PC-3 (cell line): ENCODE measurements at regions not wholly inside any gene's neighbourhood (a gene's known extent, or its start where the extent isn't known, plus 50 kb on each side); places are given as distances from the start of the nearest gene placed in this dataset.

Experiments
- ATAC-seq: fragments of 200-7000 bp; cut with Tn5 transposase; 2 replicates; pipeline ENCODE4 v1.9.1; 2020; ENCODE audit warnings: mild to moderate bottlenecking, moderate library complexity
- BruUV-seq: library from RNA; stranded (reverse); fragments of 400-500 nt; replicated peaks from 2 replicates; lab custom pipeline; 2021; lab: Mats Ljungman, UMichigan
- CTCF ChIA-PET: fragments of 300-600 bp; sonication (Branson Sonifier 250); formaldehyde crosslinking; loops from one replicate; lab custom pipeline; 2022; ENCODE audit warnings: antibody characterized with exemption; lab: Charles Lee
- POLR2A ChIA-PET: fragments of 300-600 bp; sonication (Branson Sonifier 250); formaldehyde crosslinking; loops from one replicate; lab custom pipeline; 2022; ENCODE audit warnings: antibody characterized with exemption; ENCODE audit not compliant: unreplicated experiment; lab: Charles Lee
- DNase-seq: peaks from one replicate; pipeline ENCODE4 v3.0.0-alpha.2; 2015
- H2AFZ ChIP-seq: fragments of 300-600 bp; sonication (generic); 2 replicates; pipeline ENCODE4 v1.6.0; 2016; ENCODE audit warnings: antibody characterized with exemption, low read length
- H3F3A ChIP-seq: fragments of 300-600 bp; sonication (generic); one replicate; pipeline ENCODE4 v1.6.0; 2017; ENCODE audit warnings: antibody characterized with exemption, low read length, control low read depth, mild to moderate bottlenecking; ENCODE audit not compliant: unreplicated experiment
- H3K27ac ChIP-seq: fragments of 300-600 bp; sonication (generic); 2 replicates; pipeline ENCODE4 v1.5.1; 2016; ENCODE audit warnings: mild to moderate bottlenecking, low read length
- H3K27me3 ChIP-seq: fragments of 300-600 bp; sonication (generic); 2 replicates; pipeline ENCODE4 v1.6.1; 2016; ENCODE audit warnings: low read length, mixed read lengths
- H3K36me3 ChIP-seq: fragments of 300-600 bp; sonication (generic); 2 replicates; pipeline ENCODE4 v1.6.1; 2016; ENCODE audit warnings: low read depth, mixed run types, low read length, mixed read lengths
- H3K4me1 ChIP-seq: fragments of 300-600 bp; sonication (generic); 2 replicates; pipeline ENCODE4 v1.5.1; 2016; ENCODE audit warnings: low read length; ENCODE audit not compliant: insufficient read depth
- H3K4me2 ChIP-seq: fragments of 300-600 bp; sonication (generic); 2 replicates; pipeline ENCODE4 v1.6.0; 2016; ENCODE audit warnings: low read length
- H3K4me3 ChIP-seq: fragments of 300-600 bp; sonication (generic); 2 replicates; pipeline ENCODE4 v1.5.1; 2016; ENCODE audit warnings: mild to moderate bottlenecking, low read length, mixed read lengths
- H3K79me2 ChIP-seq: fragments of 300-600 bp; sonication (generic); 2 replicates; pipeline ENCODE4 v1.6.1; 2017; ENCODE audit warnings: low read length, mixed read lengths
- H3K9ac ChIP-seq: fragments of 300-600 bp; sonication (generic); 2 replicates; pipeline ENCODE4 v1.6.0; 2016; ENCODE audit warnings: mild to moderate bottlenecking, low read length
- H3K9me2 ChIP-seq: fragments of 300-600 bp; sonication (generic); replicated peaks from 2 replicates; pipeline ENCODE4 v1.6.1; 2016; ENCODE audit warnings: mixed run types, low read length, mixed read lengths
- H3K9me3 ChIP-seq: fragments of 300-600 bp; sonication (generic); 2 replicates; pipeline ENCODE4 v1.6.1; 2016; ENCODE audit warnings: low read length, mixed read lengths
- H4K20me1 ChIP-seq: fragments of 300-600 bp; sonication (generic); 2 replicates; pipeline ENCODE4 v1.6.1; 2016; ENCODE audit warnings: low read length, mixed read lengths
- CTCF ChIP-seq: fragments of 300-600 bp; sonication (generic); conservative IDR thresholded peaks from 2 replicates; pipeline ENCODE4 v1.5.1; 2017; ENCODE audit warnings: antibody characterized with exemption, low read depth, mild to moderate bottlenecking, low read length
- EZH2 ChIP-seq: fragments of 300-600 bp; sonication (generic); IDR thresholded peaks from one replicate; pipeline ENCODE4 v1.6.1; 2017; ENCODE audit warnings: antibody characterized with exemption, mild to moderate bottlenecking, low read length; ENCODE audit not compliant: unreplicated experiment
- EZH2phosphoT487 ChIP-seq: fragments of 300-600 bp; sonication (generic); IDR thresholded peaks from 2 replicates; pipeline ENCODE4 v1.6.1; 2018; ENCODE audit warnings: mild to moderate bottlenecking, antibody characterized with exemption, low read length, borderline replicate concordance
- intact Hi-C: fragments of 100-400 bp; cut with micrococcal nuclease; formaldehyde crosslinking; loops from 2 replicates; pipeline ENCODE4 v1.9.0; 2023

- DNase-seq (no peak), ATAC-seq (no peak)
- intact Hi-C loops, result no loop called here
- Histone ChIP-seq H3K9me2 (no peaks in the 10 kb centered on the region), H3K36me3 (no peaks in the 10 kb centered on the region), H2AFZ (no peak overlapping the region), H3K9ac (no peak overlapping the region), H3K4me1 (no peaks in the 10 kb centered on the region), H3K4me3 (no peak overlapping the region), H3K79me2 (no peaks in the 10 kb centered on the region), H3K27me3 (no peaks in the 10 kb centered on the region), H3K4me2 (no peak overlapping the region), H3K9me3 (0 out of 2 replicates have a peak, but pooled peaks cover 4% of the 10 kb centered on the region), H3K27ac (no peak overlapping the region), H4K20me1 (no peaks in the 10 kb centered on the region), H3F3A (no peaks in the 10 kb centered on the region)
- ChIA-PET CTCF (no interaction called here), POLR2A (no interaction called here)
- TF ChIP-seq CTCF, result no peak
- TF ChIP-seq EZH2, result no peak
- TF ChIP-seq EZH2phosphoT487, result no peak
- no TSS peak for BruUV-seq
Observed at GRCh38 chr3:99479768-99480167, 158.6 kb upstream of the COL8A1 start.

GRCh38 chr3:99477650-99478049 is 160.7 kb upstream of the COL8A1 start:
- ChIA-PET CTCF (no interaction called here), POLR2A (no interaction called here)

More at GRCh38 chr3:99477650-99478049, 160.7 kb upstream of the COL8A1 start:
- H3K9me2 ChIP-seq, result no peaks in the 10 kb centered on the region
- no peak overlapping the region for H3K9ac ChIP-seq
- 0 out of 2 replicates have a peak, but pooled peaks cover 4% of the 10 kb centered on the region for H3K9me3 ChIP-seq
- no peak for TF ChIP-seq CTCF
- no peak for TF ChIP-seq EZH2phosphoT487
- no peak for TF ChIP-seq EZH2
- no peak overlapping the region for H2AFZ ChIP-seq
- H4K20me1 ChIP-seq, result no peaks in the 10 kb centered on the region
- H3K36me3 ChIP-seq, result no peaks in the 10 kb centered on the region
- H3K4me3 ChIP-seq, result no peak overlapping the region
- no peak for DNase-seq
- H3K4me1 ChIP-seq, result no peaks in the 10 kb centered on the region
- no peak overlapping the region for H3K4me2 ChIP-seq
- intact Hi-C loops, result no loop called here
- H3K79me2 ChIP-seq, result no peaks in the 10 kb centered on the region
- no peak overlapping the region for H3K27ac ChIP-seq
- BruUV-seq, result no TSS peak
- H3K27me3 ChIP-seq, result no peaks in the 10 kb centered on the region
- H3F3A ChIP-seq, result no peaks in the 10 kb centered on the region
- ATAC-seq, result no peak
